Hepatocyte (in vitro differentiated cells): ENCODE measurements at regions not wholly inside any gene's neighbourhood (a gene's known extent, or its start where the extent isn't known, plus 50 kb on each side); places are given as distances from the start of the nearest gene placed in this dataset.

Source experiments
- EZH2 ChIP-seq: fragments of 200-600 bp; sonication (generic); IDR thresholded peaks from 2 replicates; pipeline ENCODE4 v1.6.1; 2016; ENCODE audit warnings: antibody characterized with exemption, mild to moderate bottlenecking, borderline replicate concordance
- EZH2phosphoT487 ChIP-seq: fragments of 200-600 bp; sonication (generic); IDR thresholded peaks from one replicate; pipeline ENCODE4 v1.6.1; 2018; ENCODE audit warnings: antibody characterized with exemption, mild to moderate bottlenecking, low read depth, moderate library complexity; ENCODE audit not compliant: unreplicated experiment, severe bottlenecking
- TF ChIP-seq, protein P1 (sequence below): fragments of 200-600 bp; sonication (generic); IDR thresholded peaks from 2 replicates; pipeline ENCODE4 v1.5.1; 2016; ENCODE audit warnings: antibody characterized with exemption, mild to moderate bottlenecking; ENCODE audit not compliant: poor library complexity

DNA sequence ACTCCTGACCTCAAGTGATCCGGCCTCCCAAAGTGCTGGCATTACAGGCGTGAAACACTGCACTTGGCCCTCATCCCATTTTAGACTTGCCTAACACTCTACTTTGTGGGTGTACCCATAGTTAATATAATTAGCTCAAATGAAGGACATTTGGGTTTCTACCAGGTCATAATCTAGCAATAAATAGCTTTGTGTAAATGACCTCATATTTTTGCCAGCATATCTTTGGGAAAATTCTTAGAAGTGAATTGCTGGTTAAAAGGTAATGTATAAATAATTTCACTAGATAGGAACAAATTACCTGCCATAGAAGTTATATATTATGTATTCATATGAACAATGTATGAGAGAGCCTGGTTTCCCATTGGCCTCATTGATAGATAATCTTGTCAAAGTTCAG is 206.0 kb downstream of the DIPK2A start:
- TF ChIP-seq, protein P1, sequence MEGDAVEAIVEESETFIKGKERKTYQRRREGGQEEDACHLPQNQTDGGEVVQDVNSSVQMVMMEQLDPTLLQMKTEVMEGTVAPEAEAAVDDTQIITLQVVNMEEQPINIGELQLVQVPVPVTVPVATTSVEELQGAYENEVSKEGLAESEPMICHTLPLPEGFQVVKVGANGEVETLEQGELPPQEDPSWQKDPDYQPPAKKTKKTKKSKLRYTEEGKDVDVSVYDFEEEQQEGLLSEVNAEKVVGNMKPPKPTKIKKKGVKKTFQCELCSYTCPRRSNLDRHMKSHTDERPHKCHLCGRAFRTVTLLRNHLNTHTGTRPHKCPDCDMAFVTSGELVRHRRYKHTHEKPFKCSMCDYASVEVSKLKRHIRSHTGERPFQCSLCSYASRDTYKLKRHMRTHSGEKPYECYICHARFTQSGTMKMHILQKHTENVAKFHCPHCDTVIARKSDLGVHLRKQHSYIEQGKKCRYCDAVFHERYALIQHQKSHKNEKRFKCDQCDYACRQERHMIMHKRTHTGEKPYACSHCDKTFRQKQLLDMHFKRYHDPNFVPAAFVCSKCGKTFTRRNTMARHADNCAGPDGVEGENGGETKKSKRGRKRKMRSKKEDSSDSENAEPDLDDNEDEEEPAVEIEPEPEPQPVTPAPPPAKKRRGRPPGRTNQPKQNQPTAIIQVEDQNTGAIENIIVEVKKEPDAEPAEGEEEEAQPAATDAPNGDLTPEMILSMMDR = no peak
- TF ChIP-seq EZH2 (no peak), EZH2phosphoT487 (no peak)
